Ectodermal cell (in vitro differentiated cells): ENCODE measurements at regions not wholly inside any gene's neighbourhood (a gene's known extent, or its start where the extent isn't known, plus 50 kb on each side); places are given as distances from the start of the nearest gene placed in this dataset.
"Not testable (repeated sequence)": the region's sequence is repeated elsewhere in the genome, so short reads cannot be mapped to it uniquely, and the experiment has no call there.

Experiments used
- H3K27ac ChIP-seq: 2 replicates; pipeline ENCODE4 v1.7.0; 2013; ENCODE audit warnings: mild to moderate bottlenecking, low read depth, low read length; ENCODE audit not compliant: insufficient read depth, poor library complexity, severe bottlenecking
- H3K27me3 ChIP-seq: 2 replicates; pipeline ENCODE4 v1.7.0; 2013; ENCODE audit warnings: mild to moderate bottlenecking, low read length; ENCODE audit not compliant: insufficient read depth, control insufficient read depth, poor library complexity, severe bottlenecking
- H3K36me3 ChIP-seq: one replicate; pipeline ENCODE4 v1.7.0; 2013; ENCODE audit warnings: low read length; ENCODE audit not compliant: control insufficient read depth, insufficient read depth
- H3K4me1 ChIP-seq: one replicate; pipeline ENCODE4 v1.7.0; 2013; ENCODE audit warnings: low read length; ENCODE audit not compliant: control insufficient read depth, insufficient read depth
- H3K4me3 ChIP-seq: 2 replicates; pipeline ENCODE4 v1.7.0; 2013; ENCODE audit warnings: low read depth, low read length, control low read depth; ENCODE audit not compliant: insufficient read depth
- H3K9me3 ChIP-seq: 2 replicates; pipeline ENCODE4 v1.7.0; 2013; ENCODE audit warnings: mild to moderate bottlenecking, low read length, moderate library complexity; ENCODE audit not compliant: control insufficient read depth
- WGBS, 2 experiments: methylation state at CpG; one replicate each; pipeline ENCODE4 v1.1.7; 2013; ENCODE audit warnings: missing lambda C conversion rate in 2 of 2; 5-methylcytosine and 5-hydroxymethylcytosine counted together

- 92 to 95% methylated on average over 2 of the region's 2 CpGs for WGBS, 2 experiments
These were observed 452.9 kb upstream of the NECTIN3 start for GRCh38 chr3:110618512-110619226.

GRCh38 chr3:110620118-110620517 lies 451.5 kb upstream of the NECTIN3 start:
- H3K27ac ChIP-seq = no peak overlapping the region
- H3K36me3 ChIP-seq = no peaks in the 10 kb centered on the region
- no peaks in the 10 kb centered on the region for H3K27me3 ChIP-seq
- H3K4me1 ChIP-seq = no peaks in the 10 kb centered on the region
- WGBS, 2 experiments = 72 to 73% methylated on average over 4 of the region's 4 CpGs
- H3K4me3 ChIP-seq = no peak overlapping the region
- H3K9me3 ChIP-seq = no peaks in the 10 kb centered on the region

More at GRCh38 chr3:110618512-110619226, 452.9 kb upstream of the NECTIN3 start:
- H3K27ac ChIP-seq = no peak overlapping the region
- no peaks in the 10 kb centered on the region for H3K27me3 ChIP-seq
- no peaks in the 10 kb centered on the region for H3K36me3 ChIP-seq
- no peaks in the 10 kb centered on the region for H3K9me3 ChIP-seq
- H3K4me1 ChIP-seq = no peaks in the 10 kb centered on the region
- H3K4me3 ChIP-seq = no peak overlapping the region

GRCh38 chr3:110623571-110623970 lies 448.0 kb upstream of the NECTIN3 start:
- no peaks in the 10 kb centered on the region for H3K9me3 ChIP-seq
- 78 to 100% methylated on average over 1 of the region's 1 CpG for WGBS, 2 experiments
- H3K27me3 ChIP-seq = no peaks in the 10 kb centered on the region
- no peaks in the 10 kb centered on the region for H3K36me3 ChIP-seq
- H3K27ac ChIP-seq = no peak overlapping the region
- no peaks in the 10 kb centered on the region for H3K4me1 ChIP-seq
- H3K4me3 ChIP-seq = no peak overlapping the region

- no peaks in the 10 kb centered on the region for H3K4me1 ChIP-seq
- H3K9me3 ChIP-seq = no peaks in the 10 kb centered on the region
- no peaks in the 10 kb centered on the region for H3K36me3 ChIP-seq
- no peak overlapping the region for H3K4me3 ChIP-seq
- 67 to 100% methylated on average over 1 to 3 of the region's 3 CpGs for WGBS, 2 experiments
- no peaks in the 10 kb centered on the region for H3K27me3 ChIP-seq
- no peak overlapping the region for H3K27ac ChIP-seq
These were observed 447.0 kb upstream of the NECTIN3 start for GRCh38 chr3:110624576-110624975.

- Histone ChIP-seq H3K27ac (no peak overlapping the region), H3K4me1 (no peaks in the 10 kb centered on the region), H3K27me3 (no peaks in the 10 kb centered on the region), H3K4me3 (no peak overlapping the region), H3K9me3 (no peaks in the 10 kb centered on the region), H3K36me3 (no peaks in the 10 kb centered on the region)
- 71 to 75% methylated on average over 3 to 4 of the region's 4 CpGs for WGBS, 2 experiments
These were observed 446.3 kb upstream of the NECTIN3 start for GRCh38 chr3:110625201-110625747.

GRCh38 chr3:110626652-110627111 lies 444.9 kb upstream of the NECTIN3 start:
- H3K4me1 ChIP-seq, H3K9me3 ChIP-seq, H3K36me3 ChIP-seq, H3K27me3 ChIP-seq, H3K4me3 ChIP-seq, H3K27ac ChIP-seq: not testable (repeated sequence)
- 95 to 97% methylated on average over 5 of the region's 5 CpGs for WGBS, 2 experiments

GRCh38 chr3:110628650-110629301 lies 442.8 kb upstream of the NECTIN3 start:
- Histone ChIP-seq H3K27me3 (no peaks in the 10 kb centered on the region), H3K9me3 (no peaks in the 10 kb centered on the region), H3K36me3 (no peaks in the 10 kb centered on the region), H3K4me3 (no peak overlapping the region), H3K4me1 (no peaks in the 10 kb centered on the region), H3K27ac (no peak overlapping the region)
- 89 to 97% methylated on average over 4 of the region's 4 CpGs for WGBS, 2 experiments

GRCh38 chr3:110629917-110630316 lies 441.7 kb upstream of the NECTIN3 start:
- Histone ChIP-seq H3K27ac (no peak overlapping the region), H3K9me3 (no peaks in the 10 kb centered on the region), H3K27me3 (no peaks in the 10 kb centered on the region), H3K36me3 (no peaks in the 10 kb centered on the region), H3K4me1 (no peaks in the 10 kb centered on the region), H3K4me3 (no peak overlapping the region)
- 91 to 96% methylated on average over 1 of the region's 1 CpG for WGBS, 2 experiments

- no peaks in the 10 kb centered on the region for H3K9me3 ChIP-seq
- H3K4me1 ChIP-seq = no peaks in the 10 kb centered on the region
- no peak overlapping the region for H3K27ac ChIP-seq
- 97% methylated on average over 17 of the region's 17 CpGs for WGBS, 2 experiments
- no peaks in the 10 kb centered on the region for H3K36me3 ChIP-seq
- H3K4me3 ChIP-seq = no peak overlapping the region
- H3K27me3 ChIP-seq = no peaks in the 10 kb centered on the region
These were observed 427.4 kb upstream of the NECTIN3 start for GRCh38 chr3:110644203-110644602.

- no peaks in the 10 kb centered on the region for H3K27me3 ChIP-seq
- H3K9me3 ChIP-seq = no peaks in the 10 kb centered on the region
- no peak overlapping the region for H3K4me3 ChIP-seq
- no peaks in the 10 kb centered on the region for H3K36me3 ChIP-seq
- H3K4me1 ChIP-seq = no peaks in the 10 kb centered on the region
- H3K27ac ChIP-seq = no peak overlapping the region
- no CpG with 5 or more reads among the region's 1 CpG for WGBS, 2 experiments
These were observed 425.6 kb upstream of the NECTIN3 start for GRCh38 chr3:110646055-110646454.
